Common myeloid progenitor, CD34-positive (primary cell): ENCODE measurements at regions not wholly inside any gene's neighbourhood (a gene's known extent, or its start where the extent isn't known, plus 50 kb on each side); places are given as distances from the start of the nearest gene placed in this dataset.
A peak's percentile ranks its signal among the peaks of the same experiment; 100 is the strongest.

Experiments used
- CTCF ChIA-PET: fragments of 350-600 bp; sonication (Branson Sonifier 250); formaldehyde crosslinking; loops from one replicate; lab custom pipeline; 2021; ENCODE audit warnings: antibody characterized with exemption; lab: Charles Lee
- POLR2A ChIA-PET: fragments of 350-600 bp; sonication (Branson Sonifier 250); formaldehyde crosslinking; loops from one replicate; lab custom pipeline; 2021; ENCODE audit warnings: antibody characterized with exemption; lab: Charles Lee
- DNase-seq, 3 donors: peaks; one replicate each; pipeline versions ENCODE4 v3.0.0 to v3.0.0-alpha.2; 2013
- H3K27ac ChIP-seq, 2 experiments: 1 replicate in 1 of 2; 2 replicates in 1 of 2; pipeline ENCODE4 v1.7.0; 2013; ENCODE audit warnings: inconsistent platforms in 2 of 2, low read length in 2 of 2, mild to moderate bottlenecking in 2 of 2, low read depth in 1 of 2, moderate library complexity in 1 of 2; ENCODE audit not compliant: severe bottlenecking in 2 of 2, insufficient read depth in 1 of 2, poor library complexity in 1 of 2
- H3K27me3 ChIP-seq, 5 experiments: replicated peaks in 2 of 5; 1 replicate in 3 of 5; 2 replicates in 2 of 5; pipeline versions ENCODE4 v1.6.1 to v1.7.0; 2013; ENCODE audit warnings: low read length in 4 of 5, mild to moderate bottlenecking in 2 of 5, moderate library complexity in 2 of 5, inconsistent platforms in 1 of 5; ENCODE audit not compliant: insufficient read depth in 5 of 5, control insufficient read depth in 4 of 5
- H3K36me3 ChIP-seq, 4 experiments: 1 replicate in 2 of 4; 2 replicates in 2 of 4; pipeline versions ENCODE4 v1.6.1 to v1.7.0; 2013; ENCODE audit warnings: low read length in 3 of 4, control low read depth in 1 of 4, mild to moderate bottlenecking in 1 of 4; ENCODE audit not compliant: control insufficient read depth in 4 of 4, insufficient read depth in 4 of 4
- H3K4me1 ChIP-seq, 4 experiments: 1 replicate in 3 of 4; 2 replicates in 1 of 4; pipeline versions ENCODE4 v1.6.1 to v1.7.1; 2013; ENCODE audit warnings: low read length in 3 of 4, mild to moderate bottlenecking in 3 of 4, control low read depth in 1 of 4, inconsistent platforms in 1 of 4, moderate library complexity in 1 of 4; ENCODE audit not compliant: control insufficient read depth in 4 of 4, insufficient read depth in 4 of 4; ENCODE audit errors: control extremely low read depth in 1 of 4
- H3K4me3 ChIP-seq, 7 experiments: 1 replicate in 4 of 7; 2 replicates in 3 of 7; pipeline versions ENCODE4 v1.5.1 to v1.7.0; 2013; ENCODE audit warnings: mild to moderate bottlenecking in 7 of 7, low read length in 6 of 7, moderate library complexity in 6 of 7, inconsistent platforms in 2 of 7, low read depth in 2 of 7, control low read depth in 1 of 7; ENCODE audit not compliant: insufficient read depth in 4 of 7, control insufficient read depth in 1 of 7; ENCODE audit errors: extremely low read depth in 1 of 7
- H3K9me3 ChIP-seq, 5 experiments: 1 replicate in 4 of 5; 2 replicates in 1 of 5; pipeline versions ENCODE4 v1.6.1 to v1.7.1; 2013; ENCODE audit warnings: low read length in 4 of 5, mild to moderate bottlenecking in 2 of 5, inconsistent platforms in 1 of 5, low read depth in 1 of 5, moderate library complexity in 1 of 5; ENCODE audit not compliant: control insufficient read depth in 4 of 5, insufficient read depth in 2 of 5; ENCODE audit errors: control extremely low read depth in 1 of 5
- WGBS: methylation state at CpG from one replicate; pipeline ENCODE4 v1.1.5; 2013; ENCODE audit not compliant: insufficient coverage; 5-methylcytosine and 5-hydroxymethylcytosine counted together

DNA sequence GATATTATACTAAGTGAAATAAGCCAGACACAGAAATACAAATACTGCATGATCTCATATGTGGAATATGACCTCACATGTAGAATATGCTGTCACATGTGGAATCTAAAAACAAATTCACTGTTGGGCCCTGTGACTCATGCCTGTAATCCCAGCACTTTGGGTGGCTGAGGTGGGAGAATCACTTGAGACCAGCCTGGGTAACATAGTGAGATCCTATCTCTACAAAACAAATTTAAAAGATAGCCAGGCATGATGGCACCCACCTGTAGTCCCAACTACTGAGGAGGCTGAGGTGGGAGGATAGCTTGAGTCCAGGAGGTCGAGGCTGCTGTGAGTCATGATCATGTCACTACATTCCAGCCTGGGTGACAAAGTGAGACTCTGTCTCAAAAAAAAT, 160.3 kb downstream of the PTEN start:
- H3K27me3 ChIP-seq, result no peaks in the 10 kb centered on the region
- ChIA-PET CTCF (no interaction called here), POLR2A (no interaction called here)
- no peaks in the 10 kb centered on the region for H3K9me3 ChIP-seq
- no peak overlapping the region for H3K4me3 ChIP-seq
- no CpG with 5 or more reads among the region's 1 CpG for WGBS
- H3K4me1 ChIP-seq, result peaks cover 0 to 16% (median 10%) of the 10 kb centered on the region in 4 experiments
- H3K36me3 ChIP-seq, result no peaks in the 10 kb centered on the region
- H3K27ac ChIP-seq, result no peak overlapping the region
- no peak for DNase-seq

DNA sequence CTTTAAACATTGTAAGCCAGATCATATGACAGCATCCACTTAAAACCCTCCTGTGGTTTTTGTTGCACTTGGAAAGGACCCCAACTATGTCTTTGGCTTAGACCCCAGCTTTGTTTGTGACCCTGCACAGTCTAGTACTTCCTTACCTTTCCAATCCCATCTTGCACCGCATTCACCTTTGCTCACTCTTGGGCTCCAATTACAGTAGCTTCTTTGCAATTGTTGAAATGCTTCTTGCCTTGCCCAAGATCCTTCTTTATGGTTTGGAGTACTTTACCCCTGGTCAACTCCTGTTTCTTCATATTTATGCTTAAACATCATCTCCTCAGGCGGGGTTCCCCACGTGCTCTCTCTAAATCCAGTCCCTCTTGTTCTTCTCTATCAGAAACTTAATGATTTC, 162.6 kb downstream of the PTEN start:
- DNase-seq, result no peak
- no peak overlapping the region for H3K27ac ChIP-seq
- no peaks in the 10 kb centered on the region for H3K36me3 ChIP-seq
- H3K4me1 ChIP-seq, result peaks cover 0 to 21% (median 11%) of the 10 kb centered on the region in 4 experiments
- ChIA-PET POLR2A (no interaction called here), CTCF (interaction anchor here (0.6 to 1.0 kb wide), 3 partner anchors 14 to 121 kb away, joined by 3 read pairs; no protein-coding TSS in a partner anchor)
- H3K9me3 ChIP-seq, result no peaks in the 10 kb centered on the region
- 92% methylated on average over 3 of the region's 3 CpGs for WGBS
- no peaks in the 10 kb centered on the region for H3K27me3 ChIP-seq
- H3K4me3 ChIP-seq, result no peak overlapping the region

- CTCF ChIA-PET, result interaction anchor here (1.2 kb wide), 1 partner anchor 12 kb away, joined by 3 read pairs; no protein-coding TSS in a partner anchor
Measured at GRCh38 chr10:88027570-88027969, 164.1 kb downstream of the PTEN start.

GRCh38 chr10:88028072-88028471, 164.6 kb downstream of the PTEN start:
- no peaks in the 10 kb centered on the region for H3K27me3 ChIP-seq
- 100% methylated on average over 1 of the region's 1 CpG for WGBS
- H3K9me3 ChIP-seq, result no peaks in the 10 kb centered on the region
- no peak overlapping the region for H3K27ac ChIP-seq
- no peaks in the 10 kb centered on the region for H3K36me3 ChIP-seq
- ChIA-PET CTCF (interaction anchor here (1.2 kb wide), 1 partner anchor 12 kb away, joined by 3 read pairs; no protein-coding TSS in a partner anchor), POLR2A (no interaction called here)
- H3K4me1 ChIP-seq, result peaks cover 0 to 26% (median 11%) of the 10 kb centered on the region in 4 experiments
- DNase-seq, result no peak
- no peak overlapping the region for H3K4me3 ChIP-seq

More at GRCh38 chr10:88027570-88027969, 164.1 kb downstream of the PTEN start:
- Histone ChIP-seq H3K36me3 (no peaks in the 10 kb centered on the region), H3K9me3 (no peaks in the 10 kb centered on the region), H3K27me3 (no peaks in the 10 kb centered on the region), H3K4me1 (peaks cover 0 to 22% (median 11%) of the 10 kb centered on the region in 4 experiments), H3K4me3 (no peak overlapping the region), H3K27ac (no peak overlapping the region)
- DNase-seq, result peak; percentile 13 to 75 (median 71)
- POLR2A ChIA-PET, result no interaction called here
- WGBS, result 17% methylated on average over 1 of the region's 4 CpGs

GRCh38 chr10:88028654-88029053, 165.2 kb downstream of the PTEN start:
- no peak for DNase-seq
- ChIA-PET POLR2A (no interaction called here), CTCF (interaction anchor here (1.2 kb wide), 1 partner anchor 11 kb away, joined by 3 read pairs; no protein-coding TSS in a partner anchor)

DNA sequence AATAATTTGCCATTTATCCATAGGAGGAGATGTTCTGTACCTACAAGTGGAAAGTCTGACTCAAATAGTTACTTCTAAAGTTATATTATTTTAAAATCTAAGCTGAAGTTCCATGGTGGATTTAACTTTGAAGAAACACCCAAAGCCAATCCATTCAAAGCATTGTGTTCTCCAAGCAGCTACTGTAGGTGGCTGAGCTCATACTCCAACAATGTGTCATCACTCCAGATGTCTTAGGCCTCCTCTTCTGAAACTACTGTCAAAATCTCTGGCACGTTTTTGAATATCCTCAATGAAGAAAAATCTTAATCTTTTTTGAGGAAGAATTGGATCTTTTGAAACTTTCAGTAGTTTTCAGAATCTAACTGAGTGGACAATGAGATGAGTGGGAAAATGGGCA, 169.1 kb downstream of the PTEN start:
- WGBS, result no CpG with 5 or more reads among the region's 1 CpG
- Histone ChIP-seq H3K4me1 (peaks cover 7 to 53% (median 17%) of the 10 kb centered on the region in 4 experiments), H3K9me3 (no peaks in the 10 kb centered on the region), H3K4me3 (no peak overlapping the region), H3K27me3 (no peaks in the 10 kb centered on the region), H3K36me3 (no peaks in the 10 kb centered on the region), H3K27ac (no peak overlapping the region)
- ChIA-PET POLR2A (no interaction called here), CTCF (interaction anchor here (0.7 to 2.5 kb wide), 2 partner anchors 8 to 11 kb away, joined by 3 to 6 read pairs; no protein-coding TSS in a partner anchor)
- no peak for DNase-seq

More at GRCh38 chr10:88028654-88029053, 165.2 kb downstream of the PTEN start:
- Histone ChIP-seq H3K36me3 (no peaks in the 10 kb centered on the region), H3K4me3 (no peak overlapping the region), H3K9me3 (no peaks in the 10 kb centered on the region), H3K27me3 (no peaks in the 10 kb centered on the region), H3K27ac (no peak overlapping the region), H3K4me1 (peaks cover 3 to 30% (median 11%) of the 10 kb centered on the region in 4 experiments)
- 91% methylated on average over 1 of the region's 1 CpG for WGBS

DNA sequence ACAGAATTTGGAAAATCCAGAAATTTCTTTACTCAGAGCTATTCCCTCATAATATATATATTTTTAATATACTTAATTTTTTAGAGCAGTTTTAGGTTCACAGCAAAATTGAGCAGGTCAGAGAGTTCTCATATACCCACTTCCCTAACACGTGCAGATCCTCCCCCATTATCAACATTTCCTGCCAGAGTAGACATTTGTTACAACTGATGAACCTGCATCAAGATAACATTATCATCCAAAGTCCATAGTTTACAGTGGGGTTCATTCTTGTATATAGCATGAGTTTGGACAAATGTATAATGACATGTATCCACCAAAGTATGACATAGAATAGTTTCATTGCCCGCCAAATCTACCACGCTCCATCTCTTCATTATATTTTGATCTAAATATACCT, 170.0 kb downstream of the PTEN start:
- ChIA-PET POLR2A (no interaction called here), CTCF (no interaction called here)
- Histone ChIP-seq H3K9me3 (no peaks in the 10 kb centered on the region), H3K27me3 (no peaks in the 10 kb centered on the region), H3K4me1 (peaks cover 4 to 53% (median 16%) of the 10 kb centered on the region in 4 experiments), H3K4me3 (no peak overlapping the region), H3K36me3 (no peaks in the 10 kb centered on the region), H3K27ac (no peak overlapping the region)
- WGBS, result 17% methylated on average over 1 of the region's 3 CpGs
- no peak for DNase-seq
